ENCODE measurements at regions not wholly inside any gene's neighbourhood (a gene's known extent, or its start where the extent isn't known, plus 50 kb on each side); places are given as distances from the start of the nearest gene placed in this dataset.
A peak's percentile ranks its signal among the peaks of the same experiment; 100 is the strongest.
"Not testable (repeated sequence)": the region's sequence is repeated elsewhere in the genome, so short reads cannot be mapped to it uniquely, and the experiment has no call there.

DNA sequence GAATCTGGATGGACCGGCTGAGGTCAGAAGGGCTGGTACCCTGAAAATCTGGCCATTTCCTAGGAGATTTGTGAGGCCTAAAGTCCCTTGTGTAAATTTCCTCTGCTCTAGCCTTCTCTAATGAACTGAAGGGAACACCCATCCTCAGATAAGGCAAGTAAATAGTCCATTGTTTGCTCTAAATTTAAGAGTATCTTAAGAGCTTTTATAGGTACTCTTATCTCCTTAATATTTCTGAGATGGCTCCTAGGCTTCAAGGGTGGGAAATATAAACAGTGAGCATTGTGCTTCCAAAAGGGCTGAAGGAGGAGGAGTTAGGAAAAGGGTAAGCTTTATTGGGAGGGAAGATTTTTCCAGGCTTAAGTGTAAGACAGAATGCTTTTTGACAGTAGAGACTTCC lies 148.7 kb upstream of the EDNRB start:
- no peak for DNase-seq

DNA sequence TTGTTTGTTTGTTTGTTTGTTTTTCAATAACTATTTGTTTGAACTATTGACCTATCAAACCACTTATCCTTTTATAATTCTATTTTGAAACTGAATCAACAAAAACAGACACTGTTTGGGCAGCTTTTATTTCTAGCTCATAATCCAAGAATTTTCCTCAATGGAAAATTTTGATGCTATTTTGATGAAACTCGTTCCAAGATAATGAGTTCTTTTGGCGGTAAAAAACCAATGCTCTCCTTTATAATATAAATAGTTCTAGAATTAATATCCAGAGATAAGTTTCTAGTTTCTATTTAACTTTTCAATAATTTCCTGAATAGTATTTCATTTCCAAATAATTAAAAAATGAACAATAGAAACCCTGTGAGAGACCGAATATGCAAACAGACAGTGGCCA lies 146.5 kb upstream of the EDNRB start:
- DNase-seq: no peak

DNA sequence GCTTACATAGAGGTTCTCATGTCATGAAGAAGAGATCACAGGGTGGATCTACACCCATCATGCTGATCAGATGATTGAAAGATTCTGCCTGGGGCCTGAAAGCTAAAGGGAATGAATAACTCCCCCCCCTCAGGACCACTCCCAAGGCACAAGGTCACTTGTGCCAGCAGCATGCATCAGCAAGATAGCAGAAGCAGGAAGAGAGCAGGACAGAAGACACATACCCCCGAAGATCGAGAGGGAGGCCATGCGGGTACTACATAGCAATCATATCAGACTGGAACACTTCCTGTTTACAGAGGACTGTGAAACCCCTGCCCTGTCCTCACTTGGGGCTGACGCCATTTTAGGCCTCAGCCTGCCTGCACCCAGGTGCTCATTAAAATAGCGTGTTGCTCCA lies 143.2 kb upstream of the EDNRB start:
- DNase-seq: no peak

DNA sequence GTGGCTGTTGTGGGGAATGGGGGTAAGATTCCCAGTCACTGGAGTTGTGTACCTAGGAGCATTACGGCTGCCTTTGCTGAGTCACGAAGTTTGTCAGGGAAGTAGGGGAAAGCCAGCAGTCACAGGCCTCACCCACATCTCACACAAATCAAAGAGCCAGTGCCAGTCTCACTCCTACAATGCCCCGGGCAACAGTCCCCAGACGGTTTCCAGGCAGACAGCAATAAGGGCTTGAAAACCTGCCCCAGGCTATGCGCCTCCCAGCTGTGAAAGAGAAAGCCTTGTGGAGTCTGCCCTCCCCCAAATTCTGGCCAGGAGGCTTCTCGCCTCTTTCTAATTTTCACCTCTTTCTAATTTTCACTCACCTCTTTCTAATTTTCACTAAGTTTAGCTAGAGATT lies 142.3 kb upstream of the EDNRB start:
- DNase-seq: no peak

DNA sequence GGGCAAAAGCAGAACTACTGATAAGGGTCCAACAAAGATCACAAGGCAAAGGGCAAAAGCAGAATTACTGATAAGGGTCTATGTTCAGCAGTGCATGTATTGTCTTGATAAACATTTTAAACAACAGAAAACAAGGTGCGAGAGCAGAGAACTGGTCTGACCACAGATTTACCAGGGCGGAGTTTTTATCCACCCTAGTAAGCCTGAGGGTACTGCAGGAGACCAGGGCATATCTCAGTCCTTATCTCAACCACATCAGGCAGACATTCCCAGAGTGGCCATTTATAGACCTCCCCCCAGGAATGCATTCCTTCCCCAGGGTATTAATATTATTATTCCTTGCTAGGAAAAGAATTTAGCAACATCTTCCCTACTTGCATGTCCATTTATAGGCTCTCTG lies 138.2 kb upstream of the EDNRB start:
- not testable (repeated sequence) for DNase-seq

DNA sequence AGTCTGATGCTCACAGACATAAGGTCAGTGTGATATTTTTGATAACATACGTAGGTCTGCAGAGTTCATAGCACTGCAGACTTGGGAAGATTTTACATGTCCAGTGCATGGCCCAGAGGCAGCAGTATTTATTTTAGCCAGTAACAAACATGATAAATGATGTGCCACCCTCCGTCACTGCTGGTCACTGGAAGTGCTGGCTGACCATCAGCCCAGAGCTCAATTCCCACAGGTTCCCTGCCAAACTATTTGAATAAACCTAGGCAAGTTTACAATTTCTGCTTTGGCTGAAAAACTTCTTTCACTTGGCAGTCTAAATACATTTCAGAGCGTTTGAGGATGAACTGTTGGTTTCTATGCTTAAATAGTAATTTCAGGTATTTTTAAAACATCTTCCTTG lies 135.5 kb upstream of the EDNRB start:
- DNase-seq: no peak

DNA sequence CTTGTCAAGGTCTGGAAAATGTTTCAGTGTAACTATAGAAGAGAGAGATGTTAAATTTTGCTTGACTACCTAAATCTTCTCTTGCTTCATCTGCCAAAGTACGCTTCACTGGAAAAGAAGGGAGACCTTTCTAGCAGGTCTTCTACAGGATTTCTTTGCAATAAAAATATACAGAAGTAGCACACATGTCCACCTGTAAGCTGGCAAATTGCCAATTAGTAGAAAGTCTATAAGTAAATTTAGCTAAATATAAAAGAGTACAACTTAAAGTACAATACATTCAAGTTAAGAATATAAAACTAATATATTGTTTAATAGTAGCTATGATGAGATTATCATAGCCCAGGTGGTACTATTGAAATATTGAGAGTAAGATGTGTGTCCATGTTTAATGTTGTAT lies 128.5 kb upstream of the EDNRB start:
- DNase-seq: no peak

DNA sequence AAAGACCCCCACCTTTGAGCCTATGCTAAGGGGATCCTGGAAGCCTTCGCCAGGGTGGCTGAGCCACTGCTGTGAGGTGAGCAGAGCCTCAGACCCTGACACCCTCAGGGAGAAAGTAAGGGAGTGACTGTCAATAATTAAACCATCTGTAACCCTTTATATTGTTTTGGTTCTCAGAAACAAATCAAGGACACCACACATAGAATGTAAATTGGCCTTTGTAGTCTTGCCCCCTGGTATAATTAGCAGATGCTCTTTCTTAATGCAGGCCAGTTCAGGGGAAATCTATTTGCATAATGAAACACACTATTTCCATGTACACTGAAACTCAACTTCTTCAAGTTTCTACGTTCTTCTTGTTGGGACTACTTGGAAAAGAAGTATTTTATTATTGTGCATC lies 127.7 kb upstream of the EDNRB start:
- DNase-seq: no peak

DNA sequence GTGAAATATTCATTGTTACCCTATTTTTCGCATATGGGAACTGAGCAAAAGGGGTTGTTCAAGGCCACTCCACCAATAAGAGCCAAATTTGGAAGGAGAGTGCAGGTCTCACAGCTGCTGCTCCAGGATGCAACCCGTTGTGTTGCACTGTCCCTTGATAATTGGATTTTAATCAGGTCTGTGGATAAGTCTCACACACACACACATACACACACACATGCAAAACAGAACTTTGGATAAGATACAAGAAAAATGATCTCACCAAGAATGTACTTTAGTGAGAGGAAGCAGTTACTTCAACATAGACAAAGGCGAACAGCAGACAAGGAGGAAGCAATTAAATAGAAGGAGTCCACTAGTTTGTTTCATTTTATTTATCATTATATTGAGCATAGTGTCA lies 127.3 kb upstream of the EDNRB start:
- DNase-seq: no peak

DNA sequence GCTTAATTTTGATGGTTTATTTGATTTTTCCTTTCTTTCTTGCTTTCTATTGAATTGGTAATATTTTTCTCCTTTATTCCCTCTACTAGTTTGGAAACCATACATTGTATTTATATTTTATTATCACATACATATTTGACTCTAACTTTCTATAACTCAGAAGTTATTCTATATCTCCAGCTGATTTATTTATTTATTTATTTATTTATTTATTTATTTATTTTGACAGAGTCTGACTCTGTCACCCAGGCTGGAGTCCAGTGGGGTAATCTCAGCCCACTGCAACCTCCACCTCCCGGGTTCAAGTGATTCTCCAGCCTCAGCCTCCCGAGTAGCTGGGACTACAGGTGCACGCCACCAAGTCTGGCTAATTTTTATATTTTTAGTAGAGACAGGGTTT lies 122.7 kb upstream of the EDNRB start:
- DNase-seq: not testable (repeated sequence)

DNA sequence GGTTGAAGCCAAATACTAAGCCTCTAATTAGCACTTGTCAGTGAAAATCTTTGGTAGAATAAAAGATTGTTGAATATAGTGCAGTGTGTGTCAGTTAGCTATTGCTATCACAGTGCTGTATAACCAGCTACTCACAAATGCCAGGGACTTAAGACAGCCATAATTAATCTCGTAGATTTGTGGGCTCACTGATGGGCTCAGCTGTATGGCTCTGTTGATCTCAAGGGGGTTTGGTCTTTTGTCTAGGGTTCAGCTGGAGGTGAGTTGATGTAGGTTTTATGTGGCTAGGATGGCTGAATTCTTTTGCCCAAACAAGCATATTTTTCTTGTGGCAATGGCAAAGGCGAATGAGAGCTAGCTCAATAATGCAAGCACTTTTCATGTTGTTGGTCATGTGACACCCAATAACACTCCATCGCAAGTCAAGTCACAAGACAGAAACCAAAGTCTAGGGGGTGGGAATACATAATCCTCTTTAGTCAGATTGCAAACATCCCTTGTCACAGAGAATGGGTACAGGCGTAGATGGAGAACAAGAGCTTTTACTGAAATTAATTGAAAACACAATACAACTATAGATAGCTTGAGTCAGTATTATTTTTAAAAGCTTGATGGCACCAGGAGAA lies 121.7 kb upstream of the EDNRB start:
- DNase-seq: no peak

DNA sequence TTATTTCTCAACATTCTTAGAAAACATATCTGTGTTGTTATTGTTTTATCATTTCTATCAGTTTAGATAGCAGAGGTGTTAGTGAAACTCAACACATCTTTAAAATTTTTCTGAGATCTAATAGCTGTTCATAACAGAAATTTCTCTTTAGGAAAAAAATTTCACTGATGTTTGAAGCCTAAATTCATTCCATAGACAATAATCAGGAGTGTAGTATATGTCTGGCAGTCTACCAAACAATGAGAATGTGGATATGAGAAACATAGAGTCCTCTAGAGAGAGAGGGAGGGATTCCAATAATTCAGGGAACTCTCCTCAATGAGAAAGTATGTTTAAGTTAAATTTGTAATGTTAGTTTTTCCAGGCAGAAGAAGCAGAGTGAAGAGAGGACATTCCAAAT lies 118.2 kb upstream of the EDNRB start:
- no peak for DNase-seq

DNA sequence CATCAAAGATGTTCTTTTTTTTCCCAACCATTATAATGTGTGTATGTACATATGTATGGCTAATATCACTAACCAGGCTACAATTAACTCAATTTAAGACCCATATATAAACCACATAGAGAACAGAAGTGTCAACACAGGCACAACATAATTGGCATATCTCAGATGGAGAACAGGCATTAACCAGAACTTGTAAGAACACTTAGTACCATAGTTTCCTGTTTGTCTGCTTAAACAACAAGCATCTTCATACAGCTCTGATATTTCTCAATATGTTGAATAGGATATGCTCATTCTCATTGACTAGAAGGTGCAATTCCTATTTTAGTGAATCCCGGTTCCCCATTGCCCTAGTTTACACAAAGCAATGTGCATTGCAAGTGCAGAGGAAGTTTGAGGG lies 116.9 kb upstream of the EDNRB start:
- peak in 1 of 2 donors; percentile 6 for DNase-seq

DNA sequence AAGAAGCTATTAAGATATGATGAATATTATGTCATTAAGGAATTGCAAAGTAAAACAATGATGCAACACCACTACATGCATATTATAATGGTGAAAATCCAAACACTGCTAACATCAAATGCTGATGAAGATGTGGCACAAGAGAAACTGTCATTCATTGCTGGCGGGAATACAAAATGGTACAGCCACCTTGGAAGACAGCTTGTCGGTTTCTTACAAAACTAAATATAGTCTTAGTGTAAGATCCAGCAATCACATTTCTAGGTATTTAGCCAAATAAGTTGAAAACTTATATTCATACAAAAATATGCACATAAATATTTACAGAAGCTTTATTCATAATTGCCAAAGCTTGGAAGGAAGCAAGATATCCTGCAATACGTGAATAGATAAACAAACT lies 114.9 kb upstream of the EDNRB start:
- DNase-seq: no peak

DNA sequence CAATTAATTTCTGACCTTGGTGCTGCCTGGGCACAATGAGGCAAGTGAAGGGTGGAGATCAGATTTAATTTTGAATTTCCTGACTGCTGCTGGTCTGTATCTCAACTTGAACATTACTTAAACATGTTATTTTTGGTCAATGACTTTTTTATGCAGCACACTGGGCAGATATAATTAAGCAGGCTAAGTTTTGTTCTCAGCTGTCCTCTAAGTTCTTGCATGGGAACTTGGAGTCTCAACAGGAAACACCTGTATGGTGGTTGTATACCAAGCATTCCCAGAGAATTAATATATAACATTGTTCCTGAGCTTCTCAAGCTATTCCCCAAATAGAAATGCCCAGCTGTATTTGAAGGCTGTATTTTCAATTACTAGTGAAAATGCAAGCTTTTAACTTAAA lies 113.5 kb upstream of the EDNRB start:
- DNase-seq: no peak

DNA sequence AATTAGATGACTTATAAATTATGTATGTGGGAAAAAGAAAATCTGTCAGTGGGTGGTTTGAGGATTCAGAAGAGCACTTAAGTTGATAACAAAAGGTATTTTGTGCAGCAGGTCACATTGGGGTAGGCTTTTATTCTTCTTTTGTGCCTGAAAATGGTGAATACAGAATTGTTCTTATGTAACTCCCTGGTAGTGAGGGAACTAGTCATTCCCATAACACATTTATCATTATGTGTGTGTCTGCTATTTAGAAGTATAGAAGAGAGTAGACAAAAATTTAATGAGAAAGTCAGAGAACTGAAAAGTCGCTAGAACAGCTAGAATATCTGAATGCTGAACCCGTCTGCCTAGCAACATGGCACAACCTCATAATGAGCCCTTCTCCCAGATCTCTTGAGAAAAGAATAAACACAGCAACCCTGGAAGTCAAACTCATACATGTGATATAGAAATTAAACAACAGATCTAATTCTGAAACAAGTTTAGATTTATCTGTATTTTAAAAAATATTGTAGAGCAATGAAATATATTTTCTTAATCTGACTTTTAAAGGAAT lies 111.8 kb upstream of the EDNRB start:
- DNase-seq: no peak

DNA sequence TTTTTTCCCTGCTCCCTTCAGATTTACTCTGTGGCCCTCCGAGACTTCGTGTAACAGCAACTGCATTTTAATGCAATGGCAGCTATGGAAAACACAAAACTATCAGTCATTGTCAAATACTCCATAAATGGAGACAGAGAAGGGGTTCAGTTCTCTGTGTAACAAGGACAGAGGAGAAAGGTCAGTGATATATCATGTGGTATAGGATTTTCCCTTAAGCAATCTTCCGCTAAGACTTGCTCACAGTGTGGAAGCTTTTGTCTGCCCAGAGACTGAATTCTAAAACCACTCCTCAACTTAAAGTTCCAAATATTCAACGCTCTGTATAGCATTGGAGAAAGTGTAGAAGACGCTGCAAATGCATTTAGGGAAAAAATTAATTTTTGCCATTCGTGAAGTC lies 111.3 kb upstream of the EDNRB start:
- no peak for DNase-seq

DNA sequence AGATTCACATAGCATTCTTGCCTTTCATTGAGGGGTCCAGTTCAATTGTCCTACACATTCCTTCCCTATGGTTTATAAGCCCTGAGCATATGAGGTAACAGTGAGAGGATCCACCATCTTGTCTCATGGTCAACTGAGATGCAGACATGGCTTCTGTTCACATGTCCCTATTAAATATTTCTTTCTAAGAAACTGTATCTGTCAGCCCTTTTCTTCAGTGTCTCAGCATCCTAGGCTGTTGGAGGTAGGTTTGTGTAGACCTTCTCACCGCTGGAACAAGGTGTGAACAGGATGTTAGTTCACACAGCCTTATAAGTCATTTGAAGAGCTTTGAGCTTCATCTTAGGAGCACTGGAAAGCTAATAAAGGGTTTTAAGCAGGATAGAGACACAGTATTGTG lies 110.3 kb upstream of the EDNRB start:
- DNase-seq: no peak

DNA sequence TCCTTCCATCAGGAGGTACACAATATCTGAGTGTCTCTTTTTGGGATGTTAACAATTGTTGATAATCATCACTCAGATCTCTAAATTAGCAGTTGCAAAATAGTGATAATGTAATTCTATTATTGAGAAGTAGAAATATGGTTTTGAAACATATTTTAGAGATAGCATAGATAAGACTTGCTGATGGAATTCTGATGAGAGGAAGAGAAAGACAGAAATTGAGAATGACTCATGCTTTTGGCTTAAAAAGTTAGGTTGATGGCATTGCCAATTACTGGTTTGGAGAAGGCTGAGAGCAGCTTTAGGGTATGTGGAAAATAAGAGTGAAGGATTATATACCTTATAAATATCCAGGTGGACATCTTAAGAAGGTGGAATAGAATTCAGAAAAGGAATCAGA lies 106.4 kb upstream of the EDNRB start:
- DNase-seq: no peak

DNA sequence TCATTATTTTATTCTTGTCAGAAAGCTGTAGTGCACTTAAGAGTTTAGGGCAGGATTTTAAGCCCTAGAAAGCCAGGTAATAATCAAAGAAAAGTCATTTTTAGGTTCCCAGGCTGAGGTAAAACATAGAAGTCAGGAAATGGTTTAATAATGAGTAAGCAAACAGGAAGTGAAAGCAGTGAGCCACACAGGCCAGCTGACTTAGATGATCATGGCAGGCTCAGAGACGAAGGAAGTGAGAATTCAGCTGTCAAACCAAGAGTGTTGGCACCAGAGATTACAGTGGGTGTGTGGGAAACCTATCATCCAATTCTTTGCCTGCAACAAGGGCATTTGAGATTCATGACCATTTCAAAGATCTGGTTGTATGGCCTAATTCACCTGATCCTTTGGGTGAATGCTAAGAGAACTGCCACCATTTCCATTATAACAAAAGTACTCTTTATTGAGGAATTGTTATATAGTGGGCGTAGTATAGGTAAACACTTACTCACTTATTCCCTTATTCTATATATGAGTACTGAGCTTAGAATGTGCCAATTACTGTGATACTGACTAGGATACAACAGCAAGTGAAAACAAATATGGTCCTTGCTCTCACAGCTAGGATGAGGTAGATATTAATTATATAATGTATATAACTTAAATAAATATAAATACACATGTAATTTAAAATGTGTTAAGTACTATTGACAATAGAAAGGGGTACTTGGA lies 103.7 kb upstream of the EDNRB start:
- DNase-seq: peak; percentile 83 to 92

DNA sequence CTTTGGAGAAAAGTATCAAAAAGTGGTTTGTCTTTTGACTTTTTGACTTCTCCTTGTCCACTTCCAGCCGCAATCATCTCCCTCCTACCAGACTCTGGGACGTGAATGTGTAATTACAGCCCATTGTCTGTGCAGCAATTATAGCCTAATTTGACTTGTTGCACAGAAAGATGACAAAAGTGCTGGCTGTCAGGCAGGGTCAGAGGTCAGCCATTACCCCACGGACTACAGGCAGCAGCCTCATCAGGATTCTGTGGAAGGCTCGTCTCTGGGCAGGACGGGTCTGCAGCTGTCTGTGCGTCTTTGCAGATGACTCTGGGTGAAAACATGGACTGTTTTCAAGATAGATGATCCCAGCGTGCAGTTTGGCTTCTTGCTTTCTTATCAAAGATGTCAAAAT lies 102.2 kb upstream of the EDNRB start:
- DNase-seq: peak in 1 of 2 donors; percentile 2

DNA sequence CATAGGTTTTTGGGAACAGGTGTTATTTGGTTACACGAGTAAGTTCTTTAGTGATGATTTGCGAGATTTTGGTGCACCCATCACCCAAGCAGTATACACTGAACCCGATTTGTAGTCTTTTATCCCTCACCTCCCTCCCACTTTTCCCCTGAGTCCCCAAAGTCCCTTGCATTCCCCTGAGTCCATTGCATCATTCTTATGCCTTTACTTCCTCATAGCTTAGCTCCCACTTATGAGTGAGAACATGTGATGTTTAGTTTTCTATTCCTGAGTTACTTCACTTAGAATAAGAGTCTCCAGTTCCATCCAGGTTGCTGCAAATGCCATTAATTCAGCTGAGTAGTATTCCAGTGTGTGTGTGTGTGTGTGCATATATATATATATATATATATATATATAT lies 97.2 kb upstream of the EDNRB start:
- peak; percentile 53 to 58 for DNase-seq

DNA sequence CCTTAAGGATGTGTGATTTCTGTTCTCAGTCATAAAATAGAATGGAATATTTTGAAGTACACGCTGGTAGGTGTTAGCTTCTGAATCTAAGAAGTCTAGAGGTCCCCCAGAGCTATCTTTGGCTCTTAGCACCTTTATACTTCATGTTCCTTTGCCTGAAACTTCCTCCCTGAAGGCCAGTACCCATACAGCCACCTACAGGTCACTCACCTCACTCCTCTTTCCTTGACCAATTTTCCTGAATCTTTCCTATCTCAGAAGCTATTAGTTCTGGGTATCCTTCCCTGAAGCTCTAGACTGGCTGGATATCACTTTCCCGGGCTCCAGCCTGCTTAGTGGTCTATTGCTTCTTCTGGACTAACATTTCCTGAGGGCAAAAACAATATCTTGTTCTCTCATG lies 93.4 kb upstream of the EDNRB start:
- no peak for DNase-seq

DNA sequence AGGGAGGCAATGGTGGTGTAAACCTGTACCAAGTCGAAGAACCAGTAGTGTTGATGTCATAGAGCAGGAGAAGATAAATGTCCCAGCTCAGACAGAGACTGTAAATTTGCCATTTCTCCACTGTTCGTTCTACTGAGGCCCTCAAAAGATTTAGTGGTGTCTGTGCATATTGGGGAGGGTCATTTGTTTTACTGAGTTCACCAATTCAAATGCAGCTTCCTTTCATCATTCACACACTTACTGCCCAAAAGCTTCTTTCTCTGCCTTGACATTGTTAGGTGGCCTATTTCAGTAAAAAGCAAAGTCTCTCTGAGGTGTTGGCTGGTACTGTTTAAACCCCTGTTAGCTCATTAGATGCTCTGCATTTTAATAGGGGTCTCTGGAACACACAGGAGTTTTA lies 86.2 kb upstream of the EDNRB start:
- DNase-seq: no peak

DNA sequence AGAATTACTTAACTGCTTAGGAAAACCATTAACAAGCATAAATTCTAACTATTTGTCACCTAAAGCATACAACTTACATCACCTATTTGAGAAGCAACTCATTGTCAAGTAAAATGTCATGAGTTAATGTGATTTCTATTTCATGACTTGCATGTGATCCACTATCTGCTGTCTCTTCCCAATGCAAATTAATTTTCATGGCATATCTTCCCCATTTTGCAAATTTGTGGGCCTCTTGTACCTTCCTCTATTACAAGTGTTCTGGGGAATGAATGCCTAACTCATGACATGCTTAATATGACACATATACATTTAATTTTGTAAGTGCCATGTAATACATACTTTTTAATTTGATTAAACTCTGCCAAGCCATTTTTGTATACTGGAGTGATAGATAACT lies 81.1 kb upstream of the EDNRB start:
- peak in 1 of 2 donors; percentile 70 for DNase-seq
